ENCODE measurements at regions not wholly inside any gene's neighbourhood (a gene's known extent, or its start where the extent isn't known, plus 50 kb on each side); places are given as distances from the start of the nearest gene placed in this dataset.
A peak's percentile ranks its signal among the peaks of the same experiment; 100 is the strongest.

- no peak overlapping the region for H3K4me3 ChIP-seq (ENCODE audit: insufficient read depth, low read depth, low read length)
- DNase-seq (ENCODE audit: low read depth): no peak
- TF ChIP-seq EZH2 (IDR thresholded peaks at IDR 0.05; ENCODE audit: insufficient read depth, low read length) (no peak), CTCF (IDR thresholded peaks at IDR 0.05; ENCODE audit: insufficient read depth, low read depth, low read length) (no peak)
- H3K4me2 ChIP-seq (ENCODE audit: low read length): no peak overlapping the region
- no peaks in the 10 kb centered on the region for H3K36me3 ChIP-seq (ENCODE audit: insufficient read depth, low read length)
- H4K20me1 ChIP-seq (ENCODE audit: insufficient read depth, low read length): no peaks in the 10 kb centered on the region
- H3K4me3 Mint-ChIP-seq (ENCODE audit: unreplicated experiment): no peak overlapping the region
- H3K9me3 ChIP-seq (ENCODE audit: insufficient read depth, low read depth, low read length): no peaks in the 10 kb centered on the region
- H3K4me1 Mint-ChIP-seq (ENCODE audit: low read depth, unreplicated experiment): peaks cover 2% of the 10 kb centered on the region
- no peaks in the 10 kb centered on the region for H3K36me3 Mint-ChIP-seq (ENCODE audit: low read depth, unreplicated experiment)
- no peaks in the 10 kb centered on the region for H3K9me3 Mint-ChIP-seq (ENCODE audit: unreplicated experiment)
- no peaks in the 10 kb centered on the region for H3K27me3 ChIP-seq (ENCODE audit: insufficient read depth, low read length)
- FAIRE-seq: no peak
- H3K27ac ChIP-seq (ENCODE audit: low read depth, low read length): no peak overlapping the region
- H3K27me3 Mint-ChIP-seq (ENCODE audit: low read depth, unreplicated experiment): no peaks in the 10 kb centered on the region
- no peaks in the 10 kb centered on the region for H3K79me2 ChIP-seq (ENCODE audit: insufficient read depth, low read length)
- no peak overlapping the region for H2AFZ ChIP-seq (ENCODE audit: low read depth, low read length)
- no peaks in the 10 kb centered on the region for H3K4me1 ChIP-seq (ENCODE audit: insufficient read depth, low read length)
- no peak overlapping the region for H3K27ac Mint-ChIP-seq (ENCODE audit: unreplicated experiment)
- H3K9ac ChIP-seq (ENCODE audit: low read length): no peak overlapping the region
Measured at GRCh38 chrX:20727447-20727846, 460.7 kb upstream of the RPS6KA3 start.

- peak; percentile 97 for FAIRE-seq
- Mint-ChIP-seq H3K27ac (ENCODE audit: unreplicated experiment) (no peak overlapping the region), H3K4me3 (ENCODE audit: unreplicated experiment) (no peak overlapping the region), H3K9me3 (ENCODE audit: unreplicated experiment) (peaks cover 2% of the 10 kb centered on the region), H3K4me1 (ENCODE audit: low read depth, unreplicated experiment) (no peaks in the 10 kb centered on the region), H3K27me3 (ENCODE audit: low read depth, unreplicated experiment) (no peaks in the 10 kb centered on the region), H3K36me3 (ENCODE audit: low read depth, unreplicated experiment) (no peaks in the 10 kb centered on the region)
- Histone ChIP-seq H3K9me3 (ENCODE audit: insufficient read depth, low read depth, low read length) (no peaks in the 10 kb centered on the region), H3K4me2 (ENCODE audit: low read length) (no peak overlapping the region), H4K20me1 (ENCODE audit: insufficient read depth, low read length) (no peaks in the 10 kb centered on the region), H3K79me2 (ENCODE audit: insufficient read depth, low read length) (no peaks in the 10 kb centered on the region), H3K4me3 (ENCODE audit: insufficient read depth, low read depth, low read length) (no peak overlapping the region), H3K4me1 (ENCODE audit: insufficient read depth, low read length) (no peaks in the 10 kb centered on the region), H3K27me3 (ENCODE audit: insufficient read depth, low read length) (no peaks in the 10 kb centered on the region), H3K36me3 (ENCODE audit: insufficient read depth, low read length) (no peaks in the 10 kb centered on the region), H3K9ac (ENCODE audit: low read length) (no peak overlapping the region), H3K27ac (ENCODE audit: low read depth, low read length) (no peak overlapping the region), H2AFZ (ENCODE audit: low read depth, low read length) (no peak overlapping the region)
- DNase-seq (ENCODE audit: low read depth): no peak
- TF ChIP-seq EZH2 (IDR thresholded peaks at IDR 0.05; ENCODE audit: insufficient read depth, low read length) (no peak), CTCF (IDR thresholded peaks at IDR 0.05; ENCODE audit: insufficient read depth, low read depth, low read length) (no peak)
Measured at GRCh38 chrX:20720954-20721626, 454.4 kb upstream of the RPS6KA3 start.

- H3K36me3 Mint-ChIP-seq (ENCODE audit: low read depth, unreplicated experiment): no peaks in the 10 kb centered on the region
- Histone ChIP-seq H4K20me1 (ENCODE audit: insufficient read depth, low read length) (no peaks in the 10 kb centered on the region), H3K27ac (ENCODE audit: low read depth, low read length) (no peak overlapping the region), H3K27me3 (ENCODE audit: insufficient read depth, low read length) (no peaks in the 10 kb centered on the region), H2AFZ (ENCODE audit: low read depth, low read length) (no peak overlapping the region), H3K4me1 (ENCODE audit: insufficient read depth, low read length) (no peaks in the 10 kb centered on the region), H3K36me3 (ENCODE audit: insufficient read depth, low read length) (no peaks in the 10 kb centered on the region), H3K4me3 (ENCODE audit: insufficient read depth, low read depth, low read length) (no peak overlapping the region), H3K9ac (ENCODE audit: low read length) (no peak overlapping the region), H3K9me3 (ENCODE audit: insufficient read depth, low read depth, low read length) (no peaks in the 10 kb centered on the region), H3K79me2 (ENCODE audit: insufficient read depth, low read length) (no peaks in the 10 kb centered on the region), H3K4me2 (ENCODE audit: low read length) (no peak overlapping the region)
- DNase-seq (ENCODE audit: low read depth) (no peak), FAIRE-seq (no peak)
- H3K9me3 Mint-ChIP-seq (ENCODE audit: unreplicated experiment): peaks cover 2% of the 10 kb centered on the region
- TF ChIP-seq CTCF (IDR thresholded peaks at IDR 0.05; ENCODE audit: insufficient read depth, low read depth, low read length): no peak
- TF ChIP-seq EZH2 (IDR thresholded peaks at IDR 0.05; ENCODE audit: insufficient read depth, low read length): no peak
- no peak overlapping the region for H3K4me3 Mint-ChIP-seq (ENCODE audit: unreplicated experiment)
- H3K27me3 Mint-ChIP-seq (ENCODE audit: low read depth, unreplicated experiment): no peaks in the 10 kb centered on the region
- H3K27ac Mint-ChIP-seq (ENCODE audit: unreplicated experiment): no peak overlapping the region
- H3K4me1 Mint-ChIP-seq (ENCODE audit: low read depth, unreplicated experiment): no peaks in the 10 kb centered on the region
Measured at GRCh38 chrX:20718592-20719380, 452.1 kb upstream of the RPS6KA3 start.

Data from astrocyte (in vitro differentiated cells and primary cell).